Suprapubic skin (tissue), 4 donors: ENCODE measurements at regions not wholly inside any gene's neighbourhood (a gene's known extent, or its start where the extent isn't known, plus 50 kb on each side); places are given as distances from the start of the nearest gene placed in this dataset.

Experiments used
- CTCF ChIP-seq, 2 donors: fragments of 200-600 bp in 1 of 2; fragments of 450-650 bp in 1 of 2; sonication (generic) in 1 of 2; IDR thresholded peaks; one replicate each; pipeline ENCODE4 v1.5.1; 2016 to 2019; ENCODE audit warnings: antibody characterized with exemption in 2 of 2, mild to moderate bottlenecking in 1 of 2, moderate library complexity in 1 of 2
- POLR2A ChIP-seq, 2 donors: fragments of 450-650 bp; IDR thresholded peaks; one replicate each; pipeline ENCODE4 v1.6.1; 2017; ENCODE audit warnings: antibody characterized with exemption in 2 of 2, mild to moderate bottlenecking in 2 of 2, moderate library complexity in 2 of 2
- POLR2AphosphoS5 ChIP-seq, 3 donors: sonication (generic); formaldehyde crosslinking; IDR thresholded peaks; one replicate each; pipeline ENCODE4 v1.6.1; 2017; ENCODE audit warnings: antibody characterized with exemption in 3 of 3

DNA sequence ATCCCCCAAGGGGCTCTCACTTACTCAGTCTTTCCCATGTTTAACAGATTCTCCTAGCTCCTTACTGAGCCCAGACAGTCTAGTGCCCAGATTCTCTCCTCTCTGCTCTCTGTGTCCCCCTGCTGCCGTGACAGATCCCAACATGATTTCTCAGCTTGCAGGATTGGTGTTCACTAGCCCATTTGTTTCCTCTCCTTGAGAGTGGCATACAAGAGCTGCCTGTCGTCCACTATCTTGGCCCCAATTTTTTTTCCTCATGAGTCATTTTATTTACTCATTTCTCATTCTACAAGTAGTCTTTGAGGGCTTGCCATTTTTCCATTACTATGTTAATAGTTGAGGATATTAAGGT is 199.9 kb upstream of the FN1 start:
- no peak for TF ChIP-seq CTCF (IDR thresholded peaks at IDR 0.05)
- TF ChIP-seq POLR2AphosphoS5 (IDR thresholded peaks at IDR 0.05) = no peak
- TF ChIP-seq POLR2A (IDR thresholded peaks at IDR 0.05) = no peak
